ENCODE measurements at regions not wholly inside any gene's neighbourhood (a gene's known extent, or its start where the extent isn't known, plus 50 kb on each side); places are given as distances from the start of the nearest gene placed in this dataset.

DNA sequence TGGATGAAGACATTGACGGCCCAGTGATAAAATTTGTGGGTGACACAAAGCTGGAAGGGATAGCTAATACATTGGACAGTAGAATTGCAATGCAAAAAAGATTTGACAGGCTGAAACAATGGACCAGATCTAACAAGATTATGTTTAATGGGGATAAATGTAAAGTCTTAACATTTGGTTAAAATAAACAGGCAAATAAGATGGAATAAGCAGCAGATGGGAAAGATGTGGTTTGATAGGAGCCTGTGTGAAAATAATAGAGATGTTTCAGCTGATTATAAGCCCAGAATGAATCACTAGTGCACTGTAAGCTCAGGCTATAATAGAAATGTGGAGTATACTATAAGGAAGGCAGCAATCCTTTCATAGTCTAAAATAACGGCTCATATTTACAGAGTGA lies 66.2 kb upstream of the NHLH2 start:
- no peak for DNase-seq (ENCODE audit: extremely low read depth in 1 of 4, low spot score in 3 of 4)
- no peak overlapping the region for H3K4me3 ChIP-seq
- H3K9me3 ChIP-seq (replicated peaks; ENCODE audit: control insufficient read depth, insufficient read depth, low read depth, low read length): no peaks in the 10 kb centered on the region
- no peak overlapping the region for H3K27ac ChIP-seq (ENCODE audit: extremely low read depth, low read depth, low read length)
- intact Hi-C loops (cut with micrococcal nuclease): no loop called here
- no peak overlapping the region for H3K9ac ChIP-seq (ENCODE audit: insufficient read depth in 1 of 2, low read depth in 2 of 2, low read length in 2 of 2)
- no peaks in the 10 kb centered on the region for H3K4me1 ChIP-seq (replicated peaks in 1 of 2; ENCODE audit: control insufficient read depth in 2 of 2, insufficient read depth in 2 of 2, low read length in 2 of 2)
- no peak for ATAC-seq
- H3K36me3 ChIP-seq (ENCODE audit: control insufficient read depth, insufficient read depth, low read length): no peaks in the 10 kb centered on the region
- no peaks in the 10 kb centered on the region for H3K9me1 ChIP-seq (ENCODE audit: control insufficient read depth, insufficient read depth, low read length)
- TF ChIP-seq, protein P1, sequence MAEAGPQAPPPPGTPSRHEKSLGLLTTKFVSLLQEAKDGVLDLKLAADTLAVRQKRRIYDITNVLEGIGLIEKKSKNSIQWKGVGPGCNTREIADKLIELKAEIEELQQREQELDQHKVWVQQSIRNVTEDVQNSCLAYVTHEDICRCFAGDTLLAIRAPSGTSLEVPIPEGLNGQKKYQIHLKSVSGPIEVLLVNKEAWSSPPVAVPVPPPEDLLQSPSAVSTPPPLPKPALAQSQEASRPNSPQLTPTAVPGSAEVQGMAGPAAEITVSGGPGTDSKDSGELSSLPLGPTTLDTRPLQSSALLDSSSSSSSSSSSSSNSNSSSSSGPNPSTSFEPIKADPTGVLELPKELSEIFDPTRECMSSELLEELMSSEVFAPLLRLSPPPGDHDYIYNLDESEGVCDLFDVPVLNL (CRISPR knock-in tag; IDR thresholded peaks at IDR 0.05; ENCODE audit: low read depth): no peak
- TF ChIP-seq RBM22 (IDR thresholded peaks at IDR 0.05; ENCODE audit: low read depth, low read length, poor library complexity, severe bottlenecking) (no peak), ZFX (CRISPR knock-in tag; IDR thresholded peaks at IDR 0.05) (no peak), HSF4 (CRISPR knock-in tag; IDR thresholded peaks at IDR 0.05; ENCODE audit: borderline replicate concordance) (no peak), NFXL1 (CRISPR knock-in tag; IDR thresholded peaks at IDR 0.05) (no peak), BCLAF1 (IDR thresholded peaks at IDR 0.05; ENCODE audit: borderline replicate concordance in 1 of 2, control insufficient read depth in 1 of 2, low read depth in 2 of 2, low read length in 1 of 2) (no peak), ZNF224 (CRISPR knock-in tag; IDR thresholded peaks at IDR 0.05) (no peak), HDGF (IDR thresholded peaks at IDR 0.05) (no peak), MAFF (IDR thresholded peaks at IDR 0.05; ENCODE audit: low read length) (no peak), NRF1 (conservative IDR thresholded peaks at IDR 0.05 in 1 of 2, IDR thresholded peaks at IDR 0.05 in 1 of 2) (no peak), SIN3B (IDR thresholded peaks at IDR 0.05; ENCODE audit: low read depth) (no peak)
- TF ChIP-seq, protein P2, sequence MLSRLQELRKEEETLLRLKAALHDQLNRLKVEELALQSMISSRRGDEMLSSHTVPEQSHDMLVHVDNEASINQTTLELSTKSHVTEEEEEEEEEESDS (CRISPR knock-in tag; IDR thresholded peaks at IDR 0.05): no peak
- ChIA-PET CTCF (ENCODE audit: low intra/inter-chr PET ratio) (no interaction called here), POLR2A (interaction anchor here (0.5 to 0.6 kb wide), 2 partner anchors 19 to 71 kb away, joined by 3 to 5 read pairs; no protein-coding TSS in a partner anchor)
- BruUV-seq (replicated peaks): no TSS peak
- no peak overlapping the region for H2AFZ ChIP-seq (ENCODE audit: low read depth, low read length)
- FAIRE-seq: no peak
- 0 out of 5 replicates have a peak, but pooled peaks cover 0 to 4% of the 10 kb centered on the region in 2 experiments for H3K27me3 ChIP-seq (ENCODE audit: control insufficient read depth in 2 of 2, insufficient read depth in 2 of 2, low read length in 2 of 2)
- in situ Hi-C loops (cut with MboI): no loop called here
- no peaks in the 10 kb centered on the region for H4K20me1 ChIP-seq (replicated peaks; ENCODE audit: control insufficient read depth, insufficient read depth, low read length)
- WGBS (ENCODE audit: insufficient coverage, low coverage, missing lambda C conversion rate): 5% methylated on average over 2 of the region's 2 CpGs
- H3K4me2 ChIP-seq (ENCODE audit: insufficient read depth, low read length): no peak overlapping the region
- no peaks in the 10 kb centered on the region for H3K79me2 ChIP-seq (ENCODE audit: control insufficient read depth, insufficient read depth, low read length)
